ENCODE measurements at regions not wholly inside any gene's neighbourhood (a gene's known extent, or its start where the extent isn't known, plus 50 kb on each side); places are given as distances from the start of the nearest gene placed in this dataset.

DNA sequence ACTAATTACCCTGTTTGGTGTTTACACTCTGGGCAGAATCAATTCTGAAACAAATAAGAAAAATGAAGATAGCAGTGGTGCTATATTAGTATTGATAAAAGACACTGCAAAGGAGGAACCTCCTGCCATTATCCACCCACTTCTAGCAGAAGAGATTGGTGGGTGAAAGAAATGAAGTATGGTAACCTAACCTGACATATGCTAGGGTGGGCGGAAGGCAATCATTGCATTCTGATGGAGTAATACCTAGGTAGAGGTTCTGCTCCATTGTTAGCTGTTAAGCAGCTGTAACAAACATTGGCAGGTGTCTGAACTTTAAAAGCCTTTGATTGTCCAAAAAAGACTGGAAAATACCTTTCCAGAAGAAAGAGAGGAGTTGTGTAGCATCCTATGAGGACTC lies 95.9 kb downstream of the OTUD1 start:
- TF ChIP-seq, protein P1, sequence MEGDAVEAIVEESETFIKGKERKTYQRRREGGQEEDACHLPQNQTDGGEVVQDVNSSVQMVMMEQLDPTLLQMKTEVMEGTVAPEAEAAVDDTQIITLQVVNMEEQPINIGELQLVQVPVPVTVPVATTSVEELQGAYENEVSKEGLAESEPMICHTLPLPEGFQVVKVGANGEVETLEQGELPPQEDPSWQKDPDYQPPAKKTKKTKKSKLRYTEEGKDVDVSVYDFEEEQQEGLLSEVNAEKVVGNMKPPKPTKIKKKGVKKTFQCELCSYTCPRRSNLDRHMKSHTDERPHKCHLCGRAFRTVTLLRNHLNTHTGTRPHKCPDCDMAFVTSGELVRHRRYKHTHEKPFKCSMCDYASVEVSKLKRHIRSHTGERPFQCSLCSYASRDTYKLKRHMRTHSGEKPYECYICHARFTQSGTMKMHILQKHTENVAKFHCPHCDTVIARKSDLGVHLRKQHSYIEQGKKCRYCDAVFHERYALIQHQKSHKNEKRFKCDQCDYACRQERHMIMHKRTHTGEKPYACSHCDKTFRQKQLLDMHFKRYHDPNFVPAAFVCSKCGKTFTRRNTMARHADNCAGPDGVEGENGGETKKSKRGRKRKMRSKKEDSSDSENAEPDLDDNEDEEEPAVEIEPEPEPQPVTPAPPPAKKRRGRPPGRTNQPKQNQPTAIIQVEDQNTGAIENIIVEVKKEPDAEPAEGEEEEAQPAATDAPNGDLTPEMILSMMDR (IDR thresholded peaks at IDR 0.05) = no peak
- TF ChIP-seq POLR2AphosphoS5 (IDR thresholded peaks at IDR 0.05; ENCODE audit: low read depth, low read length) (no peak), SIN3A (IDR thresholded peaks at IDR 0.05; ENCODE audit: borderline replicate concordance, insufficient read depth, low read depth, low read length) (no peak)
